ENCODE measurements at regions not wholly inside any gene's neighbourhood (a gene's known extent, or its start where the extent isn't known, plus 50 kb on each side); places are given as distances from the start of the nearest gene placed in this dataset.

DNA sequence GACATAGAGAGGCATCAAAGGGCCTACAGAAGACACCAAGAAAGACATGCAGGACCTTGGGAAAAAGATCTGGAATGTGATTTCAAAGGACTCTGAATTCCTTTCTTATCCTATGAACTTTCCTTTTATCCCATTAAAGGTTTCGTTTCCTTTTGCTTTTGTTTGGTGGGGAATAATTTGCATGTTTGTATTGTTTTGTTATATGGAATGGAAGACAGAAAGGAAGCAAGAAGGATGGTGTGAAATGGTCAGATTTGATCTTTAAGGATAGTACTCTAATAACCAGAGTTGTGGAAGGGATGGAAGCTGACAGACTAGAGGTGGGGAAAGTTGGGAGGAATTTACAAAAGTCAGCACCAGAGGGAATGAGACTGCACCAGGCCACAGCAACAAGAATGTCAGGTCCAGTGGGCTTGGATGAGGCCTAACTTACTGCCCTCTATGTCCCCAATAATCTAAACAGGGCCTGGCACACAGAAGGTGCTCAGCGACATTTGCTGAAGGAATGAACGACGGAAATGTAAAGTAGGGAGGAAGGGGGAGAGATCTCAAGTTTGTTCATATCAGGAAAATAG lies 173.7 kb downstream of the FOXA2 start:
- no peaks in the 10 kb centered on the region for H3K9me3 ChIP-seq (ENCODE audit: control insufficient read depth, low read depth, low read length)
- no peak overlapping the region for H3K14ac ChIP-seq (ENCODE audit: insufficient read depth, low read length)
- WGBS (ENCODE audit: extremely low coverage, insufficient read length, low lambda C conversion rate) = no CpG with 5 or more reads among the region's 4 CpGs
- no peaks in the 10 kb centered on the region for H3K79me2 ChIP-seq (ENCODE audit: insufficient read depth, low read length)
- H3K4me2 ChIP-seq (ENCODE audit: insufficient read depth, insufficient read length, low read length) = no peak overlapping the region
- H2BK12ac ChIP-seq (ENCODE audit: insufficient read length, low read depth, low read length) = no peak overlapping the region
- peaks cover 0 to 8% of the 10 kb centered on the region in 2 experiments; a peak in 3 of 4 replicates for H3K4me1 Mint-ChIP-seq
- H3K4ac ChIP-seq (ENCODE audit: low read depth, low read length) = no peak overlapping the region
- H3K27me3 Mint-ChIP-seq (ENCODE audit: low read depth) = peaks cover 45% of the 10 kb centered on the region
- no peaks in the 10 kb centered on the region for H3K9me3 Mint-ChIP-seq
- no peak overlapping the region for H3K27ac Mint-ChIP-seq
- no peak overlapping the region for H4K5ac ChIP-seq (ENCODE audit: insufficient read length, low read depth, low read length)
- H3K27me3 ChIP-seq (ENCODE audit: insufficient read depth, low read length) = no peaks in the 10 kb centered on the region
- H3K4me3 Mint-ChIP-seq = no peak overlapping the region
- H3K18ac ChIP-seq (ENCODE audit: insufficient read length, low read depth, low read length) = no peak overlapping the region
- H4K91ac ChIP-seq (ENCODE audit: insufficient read length, low read depth, low read length) = no peak overlapping the region
- H3K36me3 Mint-ChIP-seq (ENCODE audit: insufficient read depth in 1 of 3, low read depth in 3 of 3) = no peaks in the 10 kb centered on the region
- no peaks in the 10 kb centered on the region for H4K20me1 ChIP-seq (ENCODE audit: control insufficient read depth, insufficient read depth, insufficient read length)
- H2AFZ ChIP-seq (ENCODE audit: low read length) = no peak overlapping the region
- no peak overlapping the region for H3K23ac ChIP-seq (ENCODE audit: insufficient read length, low read depth, low read length)
- no peak overlapping the region for H2AK5ac ChIP-seq (ENCODE audit: insufficient read length, low read length)
- H2BK20ac ChIP-seq (ENCODE audit: low read depth, low read length, poor library complexity, severe bottlenecking) = no peak overlapping the region
- TF ChIP-seq, protein P1, sequence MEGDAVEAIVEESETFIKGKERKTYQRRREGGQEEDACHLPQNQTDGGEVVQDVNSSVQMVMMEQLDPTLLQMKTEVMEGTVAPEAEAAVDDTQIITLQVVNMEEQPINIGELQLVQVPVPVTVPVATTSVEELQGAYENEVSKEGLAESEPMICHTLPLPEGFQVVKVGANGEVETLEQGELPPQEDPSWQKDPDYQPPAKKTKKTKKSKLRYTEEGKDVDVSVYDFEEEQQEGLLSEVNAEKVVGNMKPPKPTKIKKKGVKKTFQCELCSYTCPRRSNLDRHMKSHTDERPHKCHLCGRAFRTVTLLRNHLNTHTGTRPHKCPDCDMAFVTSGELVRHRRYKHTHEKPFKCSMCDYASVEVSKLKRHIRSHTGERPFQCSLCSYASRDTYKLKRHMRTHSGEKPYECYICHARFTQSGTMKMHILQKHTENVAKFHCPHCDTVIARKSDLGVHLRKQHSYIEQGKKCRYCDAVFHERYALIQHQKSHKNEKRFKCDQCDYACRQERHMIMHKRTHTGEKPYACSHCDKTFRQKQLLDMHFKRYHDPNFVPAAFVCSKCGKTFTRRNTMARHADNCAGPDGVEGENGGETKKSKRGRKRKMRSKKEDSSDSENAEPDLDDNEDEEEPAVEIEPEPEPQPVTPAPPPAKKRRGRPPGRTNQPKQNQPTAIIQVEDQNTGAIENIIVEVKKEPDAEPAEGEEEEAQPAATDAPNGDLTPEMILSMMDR (conservative IDR thresholded peaks at IDR 0.05) = no peak
- no peaks in the 10 kb centered on the region for H3K23me2 ChIP-seq (ENCODE audit: insufficient read length, low read depth, low read length, poor library complexity, severe bottlenecking)
- DNase-seq = no peak
- no peak overlapping the region for H3K27ac ChIP-seq (ENCODE audit: insufficient read length, low read depth, low read length)
- H2BK15ac ChIP-seq (ENCODE audit: low read depth, low read length) = no peak overlapping the region
- H3K56ac ChIP-seq (ENCODE audit: insufficient read length, low read depth, low read length) = no peak overlapping the region
- no peak overlapping the region for H2BK5ac ChIP-seq (ENCODE audit: insufficient read length, low read length)
- H2BK120ac ChIP-seq (ENCODE audit: low read depth, low read length, poor library complexity, severe bottlenecking) = no peak overlapping the region
- H3K4me1 ChIP-seq (ENCODE audit: insufficient read depth, low read length) = peaks cover 3% of the 10 kb centered on the region; the same call in 1 of the 2 replicates
- H4K8ac ChIP-seq (replicated peaks; ENCODE audit: insufficient read length, low read depth, low read length) = no peak overlapping the region
- no peak overlapping the region for H3K9ac ChIP-seq (ENCODE audit: extremely low read depth, insufficient read length, low read length)
- no peaks in the 10 kb centered on the region for H3K79me1 ChIP-seq (ENCODE audit: insufficient read depth, low read depth, low read length, poor library complexity, severe bottlenecking)
- H3T11ph ChIP-seq (ENCODE audit: low read length) = no peak overlapping the region

All from H9 (cell line).